PC-9 (cell line): ENCODE measurements at regions not wholly inside any gene's neighbourhood (a gene's known extent, or its start where the extent isn't known, plus 50 kb on each side); places are given as distances from the start of the nearest gene placed in this dataset.

Source experiments
- BruUV-seq: library from RNA; stranded (reverse); fragments of 400-500 nt; replicated peaks from 2 replicates; lab custom pipeline; 2021; lab: Mats Ljungman, UMichigan
- CTCF ChIA-PET: fragments of 300-600 bp; sonication (Branson Sonifier 250); formaldehyde crosslinking; loops from one replicate; lab custom pipeline; 2022; ENCODE audit warnings: antibody characterized with exemption; lab: Charles Lee
- POLR2A ChIA-PET: fragments of 300-600 bp; sonication (Branson Sonifier 250); formaldehyde crosslinking; loops from one replicate; lab custom pipeline; 2022; ENCODE audit warnings: antibody characterized with exemption; ENCODE audit not compliant: unreplicated experiment; lab: Charles Lee
- DNase-seq, 2 experiments: peaks; one replicate each; pipeline versions ENCODE4 v3.0.0 to v3.0.0-alpha.2; 2015 to 2022; ENCODE audit warnings: mixed read lengths in 1 of 2
- H2AFZ ChIP-seq: fragments of 200-600 bp; sonication (generic); 2 replicates; pipeline ENCODE4 v1.8.1; 2017; ENCODE audit warnings: antibody characterized with exemption
- H3F3A ChIP-seq: fragments of 200-600 bp; sonication (generic); 2 replicates; pipeline ENCODE4 v1.8.1; 2017; ENCODE audit warnings: antibody characterized with exemption, mild to moderate bottlenecking, low read depth; ENCODE audit not compliant: insufficient read depth
- H3K27ac ChIP-seq: fragments of 200-600 bp; sonication (generic); 2 replicates; pipeline ENCODE4 v1.6.1; 2016; ENCODE audit warnings: mixed run types
- H3K27me3 ChIP-seq: fragments of 200-600 bp; sonication (generic); 2 replicates; pipeline ENCODE4 v1.6.1; 2016; ENCODE audit warnings: low read depth, mixed run types; ENCODE audit not compliant: insufficient read depth
- H3K36me3 ChIP-seq: fragments of 200-600 bp; sonication (generic); 2 replicates; pipeline ENCODE4 v1.6.1; 2016; ENCODE audit warnings: low read depth, mixed run types
- H3K4me1 ChIP-seq: fragments of 200-600 bp; sonication (generic); replicated peaks from 2 replicates; pipeline ENCODE4 v1.6.1; 2016; ENCODE audit warnings: mixed run types; ENCODE audit not compliant: insufficient read depth
- H3K4me2 ChIP-seq: fragments of 200-600 bp; sonication (generic); 2 replicates; pipeline ENCODE4 v1.6.1; 2017; ENCODE audit warnings: mixed run types
- H3K4me3 ChIP-seq: fragments of 200-600 bp; sonication (generic); 2 replicates; pipeline ENCODE4 v1.6.1; 2016; ENCODE audit warnings: mixed run types
- H3K79me2 ChIP-seq: fragments of 200-600 bp; sonication (generic); 2 replicates; pipeline ENCODE4 v1.6.1; 2017; ENCODE audit warnings: low read depth, mixed run types
- H3K9me2 ChIP-seq: fragments of 200-600 bp; sonication (generic); 2 replicates; pipeline ENCODE4 v1.8.1; 2017; ENCODE audit warnings: mild to moderate bottlenecking; ENCODE audit not compliant: insufficient read depth
- H3K9me3 ChIP-seq: fragments of 200-600 bp; sonication (generic); 2 replicates; pipeline ENCODE4 v1.8.1; 2016; ENCODE audit warnings: low read depth; ENCODE audit not compliant: insufficient read depth
- H4K20me1 ChIP-seq: fragments of 200-600 bp; sonication (generic); 2 replicates; pipeline ENCODE4 v1.8.1; 2017; ENCODE audit not compliant: insufficient read depth
- EZH2 ChIP-seq: fragments of 200-600 bp; sonication (generic); IDR thresholded peaks from 2 replicates; pipeline ENCODE4 v1.8.0; 2017; ENCODE audit warnings: antibody characterized with exemption, low read depth
- intact Hi-C: fragments of 100-400 bp; cut with micrococcal nuclease; formaldehyde crosslinking; loops from one replicate; pipeline ENCODE4 v1.10.0; 2022; ENCODE audit not compliant: unreplicated experiment
- TF ChIP-seq, protein P1 (sequence below): fragments of 200-600 bp; sonication (generic); conservative IDR thresholded peaks from 2 replicates; pipeline ENCODE4 v1.6.1; 2017; ENCODE audit warnings: mixed run types, antibody characterized with exemption, mild to moderate bottlenecking, moderate library complexity

DNA sequence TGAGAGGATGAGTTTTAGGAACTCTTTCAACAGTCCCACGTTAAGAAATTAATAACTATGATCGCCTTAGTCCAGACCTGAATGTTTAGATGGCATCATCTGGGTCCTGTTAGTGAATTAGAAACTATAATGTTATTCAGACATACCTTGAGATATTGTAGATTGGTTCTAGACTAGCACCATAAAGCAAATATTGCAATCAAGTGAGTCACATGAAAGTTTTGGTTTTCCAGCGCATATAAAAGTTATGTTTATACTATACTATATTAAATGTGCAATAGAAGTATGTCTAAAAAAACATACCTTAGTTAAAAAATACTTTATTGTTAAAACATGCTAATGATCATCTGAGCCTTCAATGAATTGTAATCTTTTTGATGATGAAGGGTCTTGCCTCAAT is 106.6 kb upstream of the ATP2B1 start:
- Histone ChIP-seq H3K4me3 (no peak overlapping the region), H3K27ac (no peak overlapping the region), H3K9me3 (no peaks in the 10 kb centered on the region), H3K4me2 (no peak overlapping the region), H3K27me3 (no peaks in the 10 kb centered on the region), H3K9me2 (no peaks in the 10 kb centered on the region), H2AFZ (no peak overlapping the region), H3F3A (peaks cover 6% of the 10 kb centered on the region), H3K36me3 (no peaks in the 10 kb centered on the region), H3K4me1 (peaks cover 18% of the 10 kb centered on the region), H4K20me1 (no peaks in the 10 kb centered on the region), H3K79me2 (no peaks in the 10 kb centered on the region)
- CTCF ChIA-PET: no interaction called here
- TF ChIP-seq, protein P1, sequence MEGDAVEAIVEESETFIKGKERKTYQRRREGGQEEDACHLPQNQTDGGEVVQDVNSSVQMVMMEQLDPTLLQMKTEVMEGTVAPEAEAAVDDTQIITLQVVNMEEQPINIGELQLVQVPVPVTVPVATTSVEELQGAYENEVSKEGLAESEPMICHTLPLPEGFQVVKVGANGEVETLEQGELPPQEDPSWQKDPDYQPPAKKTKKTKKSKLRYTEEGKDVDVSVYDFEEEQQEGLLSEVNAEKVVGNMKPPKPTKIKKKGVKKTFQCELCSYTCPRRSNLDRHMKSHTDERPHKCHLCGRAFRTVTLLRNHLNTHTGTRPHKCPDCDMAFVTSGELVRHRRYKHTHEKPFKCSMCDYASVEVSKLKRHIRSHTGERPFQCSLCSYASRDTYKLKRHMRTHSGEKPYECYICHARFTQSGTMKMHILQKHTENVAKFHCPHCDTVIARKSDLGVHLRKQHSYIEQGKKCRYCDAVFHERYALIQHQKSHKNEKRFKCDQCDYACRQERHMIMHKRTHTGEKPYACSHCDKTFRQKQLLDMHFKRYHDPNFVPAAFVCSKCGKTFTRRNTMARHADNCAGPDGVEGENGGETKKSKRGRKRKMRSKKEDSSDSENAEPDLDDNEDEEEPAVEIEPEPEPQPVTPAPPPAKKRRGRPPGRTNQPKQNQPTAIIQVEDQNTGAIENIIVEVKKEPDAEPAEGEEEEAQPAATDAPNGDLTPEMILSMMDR: no peak
- TF ChIP-seq EZH2: no peak
- DNase-seq: no peak
- BruUV-seq: no TSS peak
- POLR2A ChIA-PET: no interaction called here
- intact Hi-C loops: no loop called here

DNA sequence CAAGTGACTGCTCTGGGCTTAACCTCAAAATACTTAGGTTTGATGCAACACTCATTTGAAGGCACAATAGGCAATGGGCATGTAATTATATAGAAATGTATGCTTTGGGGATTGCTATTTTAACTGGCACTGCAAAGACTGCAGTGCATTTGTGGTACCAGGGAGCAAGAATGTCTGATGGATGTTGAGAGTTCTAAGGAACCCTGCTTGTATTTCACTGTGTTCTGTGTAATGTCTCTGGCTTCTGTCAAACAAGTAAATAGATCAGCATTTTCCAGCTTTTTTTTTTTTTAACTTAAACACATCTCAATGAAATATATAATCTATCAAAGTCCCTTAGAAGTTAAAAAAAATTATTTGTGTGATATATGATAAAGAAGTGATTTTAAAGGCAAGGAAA is 94.8 kb upstream of the ATP2B1 start:
- no peak for TF ChIP-seq EZH2
- TF ChIP-seq, protein P1: no peak
- no peaks in the 10 kb centered on the region for H3K79me2 ChIP-seq
- H3K4me3 ChIP-seq: no peak overlapping the region
- H3K27me3 ChIP-seq: no peaks in the 10 kb centered on the region
- no peaks in the 10 kb centered on the region for H3K9me3 ChIP-seq
- no peak overlapping the region for H2AFZ ChIP-seq
- H3K4me1 ChIP-seq: no peaks in the 10 kb centered on the region
- DNase-seq: no peak
- H3K9me2 ChIP-seq: no peaks in the 10 kb centered on the region
- H4K20me1 ChIP-seq: no peaks in the 10 kb centered on the region
- no peak overlapping the region for H3K4me2 ChIP-seq
- intact Hi-C loops: no loop called here
- no peaks in the 10 kb centered on the region for H3K36me3 ChIP-seq
- ChIA-PET POLR2A (no interaction called here), CTCF (interaction anchor here (0.6 kb wide), 1 partner anchor 95 kb away, joined by 3 read pairs; no protein-coding TSS in a partner anchor)
- BruUV-seq: no TSS peak
- no peaks in the 10 kb centered on the region for H3F3A ChIP-seq
- H3K27ac ChIP-seq: no peak overlapping the region

DNA sequence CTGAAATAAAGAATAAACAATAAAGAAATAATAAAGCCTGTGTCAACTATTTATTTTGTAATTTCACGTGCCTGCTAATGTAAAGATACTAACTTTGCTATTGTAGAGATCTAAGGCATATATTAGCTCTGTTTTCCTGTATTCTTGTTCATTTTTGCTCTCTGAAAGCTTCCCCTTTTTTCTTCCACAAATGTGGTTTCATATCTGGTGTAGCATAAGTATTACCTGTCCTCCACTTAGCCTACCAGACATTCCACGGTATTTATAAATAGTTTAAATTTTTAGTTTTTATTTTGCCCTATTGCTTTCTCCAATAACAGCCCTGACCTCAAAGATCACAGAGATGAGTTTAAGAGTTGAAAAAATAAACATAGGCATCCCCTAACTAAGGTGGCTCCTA is 92.6 kb upstream of the ATP2B1 start:
- BruUV-seq: no TSS peak
- DNase-seq: no peak
- H2AFZ ChIP-seq: no peak overlapping the region
- H3K36me3 ChIP-seq: no peaks in the 10 kb centered on the region
- no peaks in the 10 kb centered on the region for H4K20me1 ChIP-seq
- H3K4me2 ChIP-seq: no peak overlapping the region
- ChIA-PET POLR2A (no interaction called here), CTCF (no interaction called here)
- H3K27me3 ChIP-seq: no peaks in the 10 kb centered on the region
- no peaks in the 10 kb centered on the region for H3K9me3 ChIP-seq
- no peak overlapping the region for H3K27ac ChIP-seq
- H3K4me1 ChIP-seq: no peaks in the 10 kb centered on the region
- H3K9me2 ChIP-seq: no peaks in the 10 kb centered on the region
- H3K4me3 ChIP-seq: no peak overlapping the region
- no peaks in the 10 kb centered on the region for H3F3A ChIP-seq
- intact Hi-C loops: no loop called here
- TF ChIP-seq, protein P1: no peak
- TF ChIP-seq EZH2: no peak
- no peaks in the 10 kb centered on the region for H3K79me2 ChIP-seq
